HG03571 (cell line): ENCODE measurements at regions not wholly inside any gene's neighbourhood (a gene's known extent, or its start where the extent isn't known, plus 50 kb on each side); places are given as distances from the start of the nearest gene placed in this dataset.

Source experiments
- ATAC-seq: cut with Tn5 transposase; IDR thresholded peaks from one replicate; pipeline ENCODE4 v1.9.1; 2021; ENCODE audit not compliant: unreplicated experiment

- no peak for ATAC-seq
Observed at GRCh38 chr3:124519591-124520194, 210.6 kb upstream of the UMPS start.

- no peak for ATAC-seq
Observed at GRCh38 chr3:124520970-124521369, 209.3 kb upstream of the UMPS start.

GRCh38 chr3:124522082-124522625, 208.1 kb upstream of the UMPS start:
- ATAC-seq, result no peak

- no peak for ATAC-seq
Observed at GRCh38 chr3:124526601-124527000, 203.7 kb upstream of the UMPS start.

- ATAC-seq, result no peak
Observed at GRCh38 chr3:124529826-124530571, 200.3 kb upstream of the UMPS start.

- no peak for ATAC-seq
Observed at GRCh38 chr3:124530916-124531315, 199.3 kb upstream of the UMPS start.

GRCh38 chr3:124532071-124532470, 198.2 kb upstream of the UMPS start:
- no peak for ATAC-seq

- ATAC-seq, result no peak
Observed at GRCh38 chr3:124535306-124535705, 194.9 kb upstream of the UMPS start.

- ATAC-seq, result no peak
Observed at GRCh38 chr3:124540550-124541211, 189.6 kb upstream of the UMPS start.

- ATAC-seq, result no peak
Observed at GRCh38 chr3:124542214-124542869, 187.9 kb upstream of the UMPS start.

- no peak for ATAC-seq
Observed at GRCh38 chr3:124545891-124546290, 184.4 kb upstream of the UMPS start.

GRCh38 chr3:124552224-124552623, 178.0 kb upstream of the UMPS start:
- ATAC-seq, result no peak

- no peak for ATAC-seq
Observed at GRCh38 chr3:124553178-124553577, 177.1 kb upstream of the UMPS start.

GRCh38 chr3:124556636-124557035, 173.6 kb upstream of the UMPS start:
- no peak for ATAC-seq

- no peak for ATAC-seq
Observed at GRCh38 chr3:124557433-124558232, 172.6 kb upstream of the UMPS start.

- no peak for ATAC-seq
Observed at GRCh38 chr3:124558991-124559845, 171.0 kb upstream of the UMPS start.

GRCh38 chr3:124559846-124560574, 170.2 kb upstream of the UMPS start:
- ATAC-seq, result peak; percentile 55

GRCh38 chr3:124560666-124561215, 169.5 kb upstream of the UMPS start:
- no peak for ATAC-seq

GRCh38 chr3:124562769-124563168, 167.5 kb upstream of the UMPS start:
- ATAC-seq, result no peak
